ENCODE measurements at regions not wholly inside any gene's neighbourhood (a gene's known extent, or its start where the extent isn't known, plus 50 kb on each side); places are given as distances from the start of the nearest gene placed in this dataset.

DNA sequence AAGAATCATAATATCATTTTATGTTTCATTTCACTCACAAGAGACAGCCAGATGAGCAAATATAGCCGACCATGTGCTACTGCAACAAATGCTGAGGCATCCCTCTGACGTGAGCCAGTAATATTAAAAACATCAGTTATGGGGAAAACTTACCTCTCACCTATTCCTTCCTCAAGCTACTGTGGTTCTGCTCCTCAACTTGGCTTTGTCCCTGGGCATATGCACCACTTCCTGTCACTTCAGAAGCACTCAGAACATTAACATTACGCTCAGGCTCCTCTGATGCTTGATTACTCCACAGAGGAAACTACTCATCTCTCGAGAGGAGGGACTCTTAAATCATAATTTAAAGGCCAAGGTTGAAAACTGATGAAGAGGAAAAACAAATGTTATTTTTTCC is 457.0 kb upstream of the ALCAM start:
- DNase-seq (ENCODE audit: low spot score), result no peak
- TF ChIP-seq, protein P1, sequence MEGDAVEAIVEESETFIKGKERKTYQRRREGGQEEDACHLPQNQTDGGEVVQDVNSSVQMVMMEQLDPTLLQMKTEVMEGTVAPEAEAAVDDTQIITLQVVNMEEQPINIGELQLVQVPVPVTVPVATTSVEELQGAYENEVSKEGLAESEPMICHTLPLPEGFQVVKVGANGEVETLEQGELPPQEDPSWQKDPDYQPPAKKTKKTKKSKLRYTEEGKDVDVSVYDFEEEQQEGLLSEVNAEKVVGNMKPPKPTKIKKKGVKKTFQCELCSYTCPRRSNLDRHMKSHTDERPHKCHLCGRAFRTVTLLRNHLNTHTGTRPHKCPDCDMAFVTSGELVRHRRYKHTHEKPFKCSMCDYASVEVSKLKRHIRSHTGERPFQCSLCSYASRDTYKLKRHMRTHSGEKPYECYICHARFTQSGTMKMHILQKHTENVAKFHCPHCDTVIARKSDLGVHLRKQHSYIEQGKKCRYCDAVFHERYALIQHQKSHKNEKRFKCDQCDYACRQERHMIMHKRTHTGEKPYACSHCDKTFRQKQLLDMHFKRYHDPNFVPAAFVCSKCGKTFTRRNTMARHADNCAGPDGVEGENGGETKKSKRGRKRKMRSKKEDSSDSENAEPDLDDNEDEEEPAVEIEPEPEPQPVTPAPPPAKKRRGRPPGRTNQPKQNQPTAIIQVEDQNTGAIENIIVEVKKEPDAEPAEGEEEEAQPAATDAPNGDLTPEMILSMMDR (IDR thresholded peaks at IDR 0.05; ENCODE audit: extremely low read depth, missing control alignments), result no peak

DNA sequence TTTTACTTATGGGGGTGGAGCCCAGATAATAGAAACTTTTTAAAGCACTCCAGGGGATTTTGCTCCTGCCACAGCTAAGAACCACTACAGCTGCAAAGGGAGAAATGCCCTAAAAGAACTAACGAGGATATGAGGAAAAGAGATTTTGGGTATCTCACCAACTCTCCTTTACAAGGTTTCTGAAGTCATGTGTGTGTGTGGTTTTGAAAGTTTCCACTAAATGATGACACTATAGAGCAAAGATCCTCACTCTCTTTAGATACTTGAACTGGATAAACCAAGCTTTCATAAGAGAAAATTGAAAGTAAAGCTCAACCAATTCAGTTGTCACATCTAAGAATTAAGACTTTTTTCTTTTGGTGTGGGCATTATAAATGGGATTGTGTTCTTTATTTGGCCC is 455.3 kb upstream of the ALCAM start:
- no peak for DNase-seq (ENCODE audit: low spot score)
- TF ChIP-seq, protein P1 (IDR thresholded peaks at IDR 0.05; ENCODE audit: extremely low read depth, missing control alignments), result no peak

DNA sequence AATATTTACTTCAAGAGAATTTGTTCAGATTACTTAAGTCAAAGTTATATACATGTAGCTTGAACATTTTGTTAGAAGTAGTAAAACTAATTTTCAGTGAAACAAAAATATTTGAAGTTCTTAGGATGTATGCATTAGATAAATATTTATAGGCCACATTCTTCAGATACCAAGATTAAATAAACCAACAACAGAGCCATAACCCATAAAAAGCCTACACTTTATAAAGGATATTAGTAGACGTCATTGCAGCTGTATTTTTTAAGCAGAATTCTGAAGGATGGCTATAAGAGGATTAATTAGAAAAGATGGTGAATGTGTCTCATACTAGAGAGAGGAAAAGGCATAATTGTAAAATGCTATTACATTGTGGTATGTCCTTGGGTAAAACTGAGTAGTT is 449.7 kb upstream of the ALCAM start:
- DNase-seq (ENCODE audit: low spot score), result no peak
- TF ChIP-seq, protein P1 (IDR thresholded peaks at IDR 0.05; ENCODE audit: extremely low read depth, missing control alignments), result no peak

DNA sequence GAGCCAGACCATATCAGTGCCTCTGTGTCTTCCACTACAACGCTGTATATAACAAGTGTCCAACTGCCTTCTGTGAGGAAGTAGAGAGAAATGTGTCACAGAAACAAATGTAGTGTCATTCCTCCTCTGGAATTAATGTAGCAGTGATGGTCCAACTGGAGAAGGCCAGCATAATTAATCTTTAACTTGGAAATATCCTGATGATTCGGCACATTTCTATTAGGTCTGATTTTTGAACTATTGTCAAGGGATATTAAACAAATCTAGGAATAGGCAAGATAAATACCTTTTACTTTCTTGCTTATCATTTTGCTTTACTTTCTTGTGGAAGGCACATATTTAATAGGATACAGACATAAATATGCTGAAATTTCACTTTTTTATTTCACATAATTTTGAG is 446.2 kb upstream of the ALCAM start:
- TF ChIP-seq, protein P1 (IDR thresholded peaks at IDR 0.05; ENCODE audit: extremely low read depth, missing control alignments), result no peak
- no peak for DNase-seq (ENCODE audit: low spot score)

DNA sequence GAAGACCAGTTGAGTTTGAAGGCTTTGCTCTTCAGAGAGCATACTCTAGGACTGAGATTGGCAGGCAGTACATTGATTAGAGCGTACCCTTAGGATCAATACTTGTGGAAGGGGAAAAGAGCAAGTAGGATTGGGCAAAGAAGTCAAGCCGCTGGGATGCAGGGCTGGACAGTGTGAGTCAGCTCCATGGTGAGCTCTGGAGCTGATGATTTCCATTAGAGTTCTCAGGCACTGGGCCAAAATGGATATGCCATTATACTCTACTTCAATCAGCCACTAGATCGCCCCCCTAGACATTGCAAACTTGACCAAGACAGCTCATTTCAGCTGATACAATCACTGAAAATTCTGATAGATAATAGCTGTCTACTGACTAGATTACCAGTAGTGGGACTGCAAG is 432.7 kb upstream of the ALCAM start:
- TF ChIP-seq, protein P1 (IDR thresholded peaks at IDR 0.05; ENCODE audit: extremely low read depth, missing control alignments), result no peak
- no peak for DNase-seq (ENCODE audit: low spot score)

DNA sequence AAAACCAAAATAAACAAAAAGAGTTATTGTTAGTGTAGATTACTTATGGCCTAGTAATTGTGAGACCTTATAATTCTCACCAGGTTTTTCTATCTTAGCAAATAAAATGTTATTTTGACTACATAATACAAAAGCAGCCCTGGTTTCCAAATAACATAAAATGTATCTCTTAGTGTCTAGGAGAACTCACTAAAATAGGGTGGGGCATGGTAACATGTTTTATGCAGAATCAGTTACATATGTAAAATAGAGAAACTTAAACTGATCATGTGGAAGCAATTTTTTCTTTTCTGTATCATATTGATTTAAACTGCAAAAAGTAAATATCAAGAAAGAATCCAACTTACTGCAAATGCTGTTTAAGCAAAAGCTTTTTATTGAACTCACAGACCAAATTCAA is 431.1 kb upstream of the ALCAM start:
- TF ChIP-seq, protein P1 (IDR thresholded peaks at IDR 0.05; ENCODE audit: extremely low read depth, missing control alignments), result no peak
- DNase-seq (ENCODE audit: low spot score), result no peak

DNA sequence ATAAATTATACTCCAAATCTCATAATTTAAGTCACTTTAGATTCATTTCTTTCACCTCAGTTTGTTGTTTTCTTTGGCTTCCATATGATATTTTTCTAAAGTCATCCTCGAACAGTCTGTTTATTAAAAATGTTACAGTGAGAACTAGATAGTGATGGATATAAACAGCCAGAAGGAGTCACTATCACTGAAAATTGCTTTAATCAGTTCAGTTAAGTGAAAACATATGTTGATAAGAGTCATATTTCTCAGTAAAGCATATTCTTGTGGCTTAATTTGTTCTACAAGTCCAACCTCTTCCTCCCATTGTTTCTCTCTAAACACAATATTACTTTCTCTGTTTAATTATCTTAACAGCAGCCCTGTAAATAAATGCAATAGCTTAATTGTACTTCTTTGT is 427.5 kb upstream of the ALCAM start:
- TF ChIP-seq, protein P1 (IDR thresholded peaks at IDR 0.05; ENCODE audit: extremely low read depth, missing control alignments), result no peak
- DNase-seq (ENCODE audit: low spot score), result no peak

Measured in GM20000 (cell line).